Mesendoderm (in vitro differentiated cells): ENCODE measurements at regions not wholly inside any gene's neighbourhood (a gene's known extent, or its start where the extent isn't known, plus 50 kb on each side); places are given as distances from the start of the nearest gene placed in this dataset.

ENCODE experiments used
- DNase-seq: peaks from one replicate; pipeline ENCODE4 v3.0.0; 2013
- H2AK5ac ChIP-seq: 2 replicates; pipeline ENCODE4 v1.6.1; 2013; ENCODE audit warnings: low read length, inconsistent platforms
- H2BK120ac ChIP-seq: 2 replicates; pipeline ENCODE4 v1.6.1; 2013; ENCODE audit warnings: low read depth, mild to moderate bottlenecking, low read length, moderate library complexity, mixed read lengths
- H2BK15ac ChIP-seq: replicated peaks from 2 replicates; pipeline ENCODE4 v1.6.1; 2013; ENCODE audit warnings: low read depth, mild to moderate bottlenecking, moderate library complexity
- H2BK5ac ChIP-seq: 2 replicates; pipeline ENCODE4 v1.6.1; 2013; ENCODE audit warnings: low read length, inconsistent platforms
- H3K18ac ChIP-seq: 2 replicates; pipeline ENCODE4 v1.6.1; 2013; ENCODE audit warnings: mild to moderate bottlenecking, low read length, mixed read lengths
- H3K23ac ChIP-seq: one replicate; pipeline ENCODE4 v1.6.1; 2013; ENCODE audit warnings: low read length
- H3K27ac ChIP-seq: 2 replicates; pipeline ENCODE4 v1.5.1; 2013; ENCODE audit warnings: low read depth, mild to moderate bottlenecking, inconsistent platforms, low read length, moderate library complexity
- H3K27me3 ChIP-seq: 2 replicates; pipeline ENCODE4 v1.6.1; 2013; ENCODE audit warnings: low read length, control low read depth, mild to moderate bottlenecking, inconsistent platforms; ENCODE audit not compliant: insufficient read depth, poor library complexity
- H3K36me3 ChIP-seq: 2 replicates; pipeline ENCODE4 v1.6.1; 2013; ENCODE audit warnings: low read length, inconsistent platforms; ENCODE audit not compliant: control insufficient read depth, insufficient read depth
- H3K4ac ChIP-seq: one replicate; pipeline ENCODE4 v1.6.1; 2013; ENCODE audit warnings: low read depth, mild to moderate bottlenecking, low read length, moderate library complexity
- H3K4me1 ChIP-seq: 2 replicates; pipeline ENCODE4 v1.6.1; 2013; ENCODE audit warnings: low read depth, low read length, inconsistent platforms; ENCODE audit not compliant: control insufficient read depth
- H3K4me2 ChIP-seq: 2 replicates; pipeline ENCODE4 v1.6.1; 2013; ENCODE audit warnings: low read length
- H3K4me3 ChIP-seq: 2 replicates; pipeline ENCODE4 v1.5.1; 2013; ENCODE audit warnings: mild to moderate bottlenecking, low read length
- H3K56ac ChIP-seq: one replicate; pipeline ENCODE4 v1.6.1; 2013; ENCODE audit warnings: low read length
- H3K79me1 ChIP-seq: 2 replicates; pipeline ENCODE4 v1.6.1; 2013; ENCODE audit warnings: low read length, inconsistent platforms
- H3K79me2 ChIP-seq: 2 replicates; pipeline ENCODE4 v1.6.1; 2013; ENCODE audit warnings: mild to moderate bottlenecking, low read length; ENCODE audit not compliant: control insufficient read depth, insufficient read depth
- H3K9ac ChIP-seq: 2 replicates; pipeline ENCODE4 v1.6.1; 2013; ENCODE audit warnings: low read length, inconsistent platforms
- H4K5ac ChIP-seq: one replicate; pipeline ENCODE4 v1.6.1; 2013; ENCODE audit warnings: low read length
- H4K8ac ChIP-seq: one replicate; pipeline ENCODE4 v1.6.1; 2013; ENCODE audit warnings: low read depth, mild to moderate bottlenecking, control low read depth, low read length, moderate library complexity
- WGBS: extraction: QIAGEN DNeasy Blood & Tissue Kit; methylation state at CpG from one replicate; pipeline ENCODE4 v1.1.7; 2013; ENCODE audit warnings: low lambda C conversion rate, missing lambda C conversion rate; ENCODE audit not compliant: insufficient coverage; ENCODE audit errors: extremely low coverage; 5-methylcytosine and 5-hydroxymethylcytosine counted together

DNA sequence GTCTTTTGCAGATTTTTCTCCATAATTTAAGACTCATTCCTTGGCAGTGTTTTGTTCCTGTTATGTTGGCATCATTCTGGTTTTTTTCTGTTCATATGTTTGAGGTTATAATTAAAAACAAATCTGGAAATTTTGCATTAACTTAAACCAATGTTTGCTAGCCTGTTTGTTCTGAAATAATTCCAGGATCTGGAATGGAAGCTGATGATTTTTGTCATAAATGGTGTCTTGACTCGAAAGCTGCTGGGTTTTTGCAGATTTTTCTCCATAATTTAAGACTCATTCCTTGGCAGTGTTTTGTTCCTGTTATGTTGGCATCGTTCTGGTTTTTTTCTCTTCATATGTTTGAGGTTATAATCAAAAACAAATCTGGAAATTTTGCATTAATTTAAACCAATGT, 318.7 kb upstream of the IRX4 start:
- no peak overlapping the region for H4K5ac ChIP-seq
- DNase-seq: no peak
- H3K4ac ChIP-seq: no peak overlapping the region
- H2BK15ac ChIP-seq: no peak overlapping the region
- no peak overlapping the region for H4K8ac ChIP-seq
- H2BK5ac ChIP-seq: no peak overlapping the region
- no peaks in the 10 kb centered on the region for H3K4me1 ChIP-seq
- no peak overlapping the region for H2AK5ac ChIP-seq
- H3K79me1 ChIP-seq: no peaks in the 10 kb centered on the region
- H2BK120ac ChIP-seq: no peak overlapping the region
- no peak overlapping the region for H3K23ac ChIP-seq
- no peak overlapping the region for H3K9ac ChIP-seq
- no peaks in the 10 kb centered on the region for H3K79me2 ChIP-seq
- WGBS: no CpG with 5 or more reads among the region's 2 CpGs
- no peak overlapping the region for H3K4me3 ChIP-seq
- H3K36me3 ChIP-seq: no peaks in the 10 kb centered on the region
- H3K27ac ChIP-seq: no peak overlapping the region
- no peaks in the 10 kb centered on the region for H3K27me3 ChIP-seq
- no peak overlapping the region for H3K18ac ChIP-seq
- H3K56ac ChIP-seq: no peak overlapping the region
- no peak overlapping the region for H3K4me2 ChIP-seq

DNA sequence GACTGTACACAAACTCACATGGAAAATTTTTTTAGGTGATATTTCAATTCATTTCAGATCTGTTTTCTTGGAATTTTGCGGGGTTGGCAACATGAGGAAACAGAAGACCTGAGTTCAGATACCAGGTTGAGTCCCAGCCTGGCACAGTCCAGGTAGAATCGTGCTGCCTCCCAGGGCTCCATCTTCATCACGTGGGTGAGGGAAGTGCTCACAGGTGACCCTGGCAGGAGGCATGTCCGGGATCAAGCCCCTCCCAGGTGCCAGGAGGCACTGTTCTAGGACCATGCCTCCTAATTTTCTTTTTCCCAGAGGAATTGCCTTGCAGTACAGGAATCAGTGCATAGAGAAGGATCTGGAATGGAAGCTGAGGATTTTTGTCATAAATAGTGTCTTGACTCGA, 318.3 kb upstream of the IRX4 start:
- no peak overlapping the region for H3K56ac ChIP-seq
- no peak overlapping the region for H3K18ac ChIP-seq
- H2BK15ac ChIP-seq: no peak overlapping the region
- no peak overlapping the region for H3K4me2 ChIP-seq
- no peak overlapping the region for H3K27ac ChIP-seq
- H3K36me3 ChIP-seq: no peaks in the 10 kb centered on the region
- no peak overlapping the region for H3K23ac ChIP-seq
- DNase-seq: no peak
- H2BK5ac ChIP-seq: no peak overlapping the region
- no peaks in the 10 kb centered on the region for H3K27me3 ChIP-seq
- H2BK120ac ChIP-seq: no peak overlapping the region
- H3K9ac ChIP-seq: no peak overlapping the region
- H3K79me2 ChIP-seq: no peaks in the 10 kb centered on the region
- no peak overlapping the region for H4K8ac ChIP-seq
- no peak overlapping the region for H2AK5ac ChIP-seq
- no peak overlapping the region for H3K4ac ChIP-seq
- no peak overlapping the region for H3K4me3 ChIP-seq
- H4K5ac ChIP-seq: no peak overlapping the region
- no peaks in the 10 kb centered on the region for H3K79me1 ChIP-seq
- no CpG with 5 or more reads among the region's 5 CpGs for WGBS
- no peaks in the 10 kb centered on the region for H3K4me1 ChIP-seq

- H3K4me1 ChIP-seq: no peaks in the 10 kb centered on the region
- no peaks in the 10 kb centered on the region for H3K79me1 ChIP-seq
- no peak overlapping the region for H3K23ac ChIP-seq
- H2AK5ac ChIP-seq: no peak overlapping the region
- no peaks in the 10 kb centered on the region for H3K36me3 ChIP-seq
- H2BK120ac ChIP-seq: no peak overlapping the region
- no peaks in the 10 kb centered on the region for H3K27me3 ChIP-seq
- no peak overlapping the region for H2BK15ac ChIP-seq
- H4K5ac ChIP-seq: no peak overlapping the region
- no peak overlapping the region for H3K56ac ChIP-seq
- DNase-seq: no peak
- no peak overlapping the region for H3K4me3 ChIP-seq
- no peak overlapping the region for H3K27ac ChIP-seq
- H3K9ac ChIP-seq: no peak overlapping the region
- no peak overlapping the region for H3K18ac ChIP-seq
- H3K4me2 ChIP-seq: no peak overlapping the region
- no peak overlapping the region for H4K8ac ChIP-seq
- whole genome bisulfite sequencing: no CpG with 5 or more reads among the region's 15 CpGs
- no peaks in the 10 kb centered on the region for H3K79me2 ChIP-seq
- no peak overlapping the region for H3K4ac ChIP-seq
- H2BK5ac ChIP-seq: no peak overlapping the region
These were observed 317.7 kb upstream of the IRX4 start for GRCh38 chr5:2200261-2200950.

DNA sequence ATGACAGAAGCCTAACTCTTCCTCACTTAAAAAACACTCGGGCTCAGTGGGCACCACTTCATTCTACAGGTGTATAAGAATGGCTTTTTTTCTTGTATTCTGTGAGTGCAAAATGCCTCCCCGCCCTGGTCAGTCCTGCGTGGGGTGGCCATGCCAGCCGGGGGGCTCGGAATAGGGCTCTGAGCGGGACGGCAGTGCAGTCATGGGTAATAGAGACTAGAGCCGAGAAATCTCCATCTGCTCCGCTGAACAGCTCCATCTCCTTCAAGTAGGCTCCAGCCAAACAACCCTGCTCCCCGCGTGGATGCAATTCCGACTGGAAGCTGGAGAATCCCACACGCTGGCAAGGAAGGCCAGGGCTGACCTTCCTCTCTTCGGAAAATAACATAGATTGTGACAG, 317.0 kb upstream of the IRX4 start:
- Histone ChIP-seq H3K56ac (no peak overlapping the region), H2BK5ac (no peak overlapping the region), H3K23ac (no peak overlapping the region), H3K79me2 (no peaks in the 10 kb centered on the region), H3K36me3 (no peaks in the 10 kb centered on the region), H3K9ac (no peak overlapping the region), H3K4me3 (no peak overlapping the region), H3K4ac (no peak overlapping the region), H3K18ac (no peak overlapping the region), H4K8ac (no peak overlapping the region), H2BK15ac (no peak overlapping the region), H4K5ac (no peak overlapping the region), H3K27me3 (no peaks in the 10 kb centered on the region), H3K79me1 (no peaks in the 10 kb centered on the region), H2BK120ac (no peak overlapping the region), H3K4me1 (no peaks in the 10 kb centered on the region), H3K4me2 (no peak overlapping the region), H3K27ac (no peak overlapping the region), H2AK5ac (no peak overlapping the region)
- WGBS: no CpG with 5 or more reads among the region's 14 CpGs
- DNase-seq: no peak

DNA sequence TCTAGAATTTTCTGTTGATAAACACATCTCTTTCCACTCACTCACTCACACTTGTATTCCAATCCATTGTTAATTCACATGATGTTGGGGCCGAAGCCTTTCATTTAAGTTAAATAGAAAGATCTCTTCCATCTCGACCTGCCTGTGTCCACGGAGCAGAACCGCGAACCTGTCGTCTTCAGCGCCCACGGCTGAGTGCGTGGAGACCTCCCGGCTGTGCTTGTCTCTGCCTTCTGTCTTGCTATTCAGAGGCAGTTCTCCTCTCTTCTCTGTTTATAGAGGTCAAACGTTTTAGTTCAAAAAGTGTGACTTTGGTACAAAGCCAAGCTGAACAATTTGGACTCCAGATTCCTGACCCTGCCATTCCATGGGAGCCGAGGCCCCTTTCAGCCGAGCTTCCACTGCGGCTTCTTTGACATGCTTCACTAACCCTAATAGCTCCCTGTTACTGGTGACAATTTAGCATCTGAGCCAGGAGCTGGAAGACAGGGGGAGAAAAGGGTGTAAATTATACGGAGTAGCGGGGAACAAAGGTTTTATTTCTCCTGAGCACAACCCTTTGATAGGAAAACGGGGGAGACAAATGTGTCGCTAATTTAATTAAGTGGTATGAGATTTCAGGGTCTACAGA, 314.4 kb upstream of the IRX4 start:
- no peak overlapping the region for H3K4me2 ChIP-seq
- H3K4me1 ChIP-seq: no peaks in the 10 kb centered on the region
- H3K9ac ChIP-seq: no peak overlapping the region
- no CpG with 5 or more reads among the region's 18 CpGs for WGBS
- H3K4me3 ChIP-seq: no peak overlapping the region
- H3K23ac ChIP-seq: no peak overlapping the region
- H3K27me3 ChIP-seq: no peaks in the 10 kb centered on the region
- H2BK120ac ChIP-seq: no peak overlapping the region
- no peak overlapping the region for H2BK15ac ChIP-seq
- no peak overlapping the region for H4K8ac ChIP-seq
- no peak overlapping the region for H4K5ac ChIP-seq
- H3K18ac ChIP-seq: no peak overlapping the region
- no peak overlapping the region for H3K27ac ChIP-seq
- H3K79me1 ChIP-seq: no peaks in the 10 kb centered on the region
- H3K56ac ChIP-seq: no peak overlapping the region
- H3K79me2 ChIP-seq: no peaks in the 10 kb centered on the region
- no peak overlapping the region for H2AK5ac ChIP-seq
- no peak for DNase-seq
- no peak overlapping the region for H2BK5ac ChIP-seq
- no peaks in the 10 kb centered on the region for H3K36me3 ChIP-seq
- H3K4ac ChIP-seq: no peak overlapping the region

- no peak overlapping the region for H3K9ac ChIP-seq
- H2BK15ac ChIP-seq: no peak overlapping the region
- WGBS: no CpG with 5 or more reads among the region's 9 CpGs
- H4K5ac ChIP-seq: no peak overlapping the region
- no peak overlapping the region for H4K8ac ChIP-seq
- H3K4me2 ChIP-seq: no peak overlapping the region
- H2BK120ac ChIP-seq: no peak overlapping the region
- H3K56ac ChIP-seq: no peak overlapping the region
- no peaks in the 10 kb centered on the region for H3K79me1 ChIP-seq
- no peaks in the 10 kb centered on the region for H3K79me2 ChIP-seq
- no peaks in the 10 kb centered on the region for H3K4me1 ChIP-seq
- no peak overlapping the region for H3K18ac ChIP-seq
- H2AK5ac ChIP-seq: no peak overlapping the region
- no peak overlapping the region for H3K27ac ChIP-seq
- no peak for DNase-seq
- no peaks in the 10 kb centered on the region for H3K36me3 ChIP-seq
- H3K27me3 ChIP-seq: no peaks in the 10 kb centered on the region
- no peak overlapping the region for H3K4ac ChIP-seq
- H2BK5ac ChIP-seq: no peak overlapping the region
- H3K4me3 ChIP-seq: no peak overlapping the region
- H3K23ac ChIP-seq: no peak overlapping the region
These were observed 313.7 kb upstream of the IRX4 start for GRCh38 chr5:2196416-2196815.
